Stomach (tissue), 8 donors: ENCODE measurements at regions not wholly inside any gene's neighbourhood (a gene's known extent, or its start where the extent isn't known, plus 50 kb on each side); places are given as distances from the start of the nearest gene placed in this dataset.
"Not testable (repeated sequence)": the region's sequence is repeated elsewhere in the genome, so short reads cannot be mapped to it uniquely, and the experiment has no call there.

Experiments used
- DNase-seq, 2 donors: peaks; one replicate each; pipeline versions ENCODE4 v3.0.0 to v3.0.0-alpha.2; 2013 to 2019
- H3K27ac ChIP-seq, 5 donors: fragments of 200-600 bp in 4 of 5; sonication (generic) in 4 of 5; one replicate each; pipeline ENCODE4 v1.5.1; 2013 to 2019; ENCODE audit warnings: mild to moderate bottlenecking in 1 of 5, moderate library complexity in 1 of 5
- H3K27me3 ChIP-seq, 3 donors: fragments of 200-600 bp; sonication (generic); one replicate each; pipeline ENCODE4 v1.5.1; 2017 to 2019; ENCODE audit warnings: mixed run types in 1 of 3
- H3K36me3 ChIP-seq, 4 donors: fragments of 200-600 bp; sonication (generic); 1 replicate in 3 of 4; 2 replicates in 1 of 4; pipeline ENCODE4 v1.5.1; 2016 to 2019
- H3K4me1 ChIP-seq, 4 donors: fragments of 200-600 bp; sonication (generic); one replicate each; pipeline ENCODE4 v1.5.1; 2016 to 2019
- H3K4me3 ChIP-seq, 4 donors: fragments of 200-600 bp; sonication (generic) in 3 of 4; one replicate each; pipeline ENCODE4 v1.5.1; 2016 to 2019; ENCODE audit warnings: mild to moderate bottlenecking in 1 of 4
- H3K9me3 ChIP-seq, 4 donors: fragments of 200-600 bp; sonication (generic); one replicate each; pipeline ENCODE4 v1.5.1; 2016 to 2019
- CTCF ChIP-seq, 7 experiments: fragments of 450-650 bp in 4 of 7; fragments of 200-600 bp in 3 of 7; sonication (generic) in 3 of 7; IDR thresholded peaks; one replicate each; pipeline ENCODE4 v1.5.1; 2016 to 2019; ENCODE audit warnings: antibody characterized with exemption in 7 of 7, control low read depth in 2 of 7, mild to moderate bottlenecking in 1 of 7
- EP300 ChIP-seq: sonication (generic); formaldehyde crosslinking; IDR thresholded peaks from one replicate; pipeline ENCODE4 v1.6.1; 2017; ENCODE audit warnings: antibody characterized with exemption
- POLR2A ChIP-seq, 4 donors: fragments of 450-650 bp; IDR thresholded peaks; one replicate each; pipeline ENCODE4 v1.6.1; 2016; ENCODE audit warnings: antibody characterized with exemption in 4 of 4, control low read depth in 2 of 4, mild to moderate bottlenecking in 1 of 4, moderate library complexity in 1 of 4
- POLR2AphosphoS5 ChIP-seq, 3 donors: sonication (generic); formaldehyde crosslinking; IDR thresholded peaks; one replicate each; pipeline ENCODE4 v1.6.1; 2016; ENCODE audit warnings: antibody characterized with exemption in 3 of 3
- WGBS, 5 donors: extraction: QIAGEN DNeasy Blood & Tissue Kit in 3 of 5; methylation state at CpG; one replicate each; pipeline versions ENCODE4 v1.1.5 to v1.1.7; 2013 to 2018; 5-methylcytosine and 5-hydroxymethylcytosine counted together
- intact Hi-C: fragments of 100-400 bp; cut with DNase I; formaldehyde crosslinking; loops from one replicate; pipeline ENCODE4 v1.15.1; 2023; ENCODE audit warnings: low total_unique reads
- donor health status: healthy with polysubstance abuse.
- donor health status: Bipolar disorder and iron deficiency.
- donor health status: healthy.

GRCh38 chr3:90182291-90182976 lies 1075.0 kb downstream of the EPHA3 start:
- H3K4me1 ChIP-seq, intact Hi-C loops, H3K27me3 ChIP-seq, H3K36me3 ChIP-seq, H3K9me3 ChIP-seq, H3K27ac ChIP-seq: not testable (repeated sequence)
- peak in 4 of 7 experiments; percentile 12 to 43 (median 24) for TF ChIP-seq CTCF (IDR thresholded peaks at IDR 0.05)
- WGBS, 5 donors, result 25 to 28% (median 27%) methylated on average over 19 of the region's 19 CpGs
- H3K4me3 ChIP-seq, result peak overlapping the region in 3 of 4 donors; percentile 16 to 31 (median 23)
- peak; percentile 34 to 48 for DNase-seq

- 93 to 98% (median 97%) methylated on average over 4 of the region's 4 CpGs for WGBS, 5 donors
- no peak for DNase-seq
- H3K4me3 ChIP-seq, result no peak overlapping the region
- H3K9me3 ChIP-seq, result no peaks in the 10 kb centered on the region
- peaks cover 0 to 3% (median 0%) of the 10 kb centered on the region in 4 donors for H3K4me1 ChIP-seq
- no peaks in the 10 kb centered on the region for H3K27me3 ChIP-seq
- no peak overlapping the region for H3K27ac ChIP-seq
- no peak for TF ChIP-seq POLR2AphosphoS5 (IDR thresholded peaks at IDR 0.05)
- no peak for TF ChIP-seq CTCF (IDR thresholded peaks at IDR 0.05)
- TF ChIP-seq EP300, result no peak
- no peak for TF ChIP-seq POLR2A (IDR thresholded peaks at IDR 0.05)
- intact Hi-C loops, result no loop called here
- no peaks in the 10 kb centered on the region for H3K36me3 ChIP-seq
These were observed 1077.4 kb downstream of the EPHA3 start for GRCh38 chr3:90184861-90185260.

DNA sequence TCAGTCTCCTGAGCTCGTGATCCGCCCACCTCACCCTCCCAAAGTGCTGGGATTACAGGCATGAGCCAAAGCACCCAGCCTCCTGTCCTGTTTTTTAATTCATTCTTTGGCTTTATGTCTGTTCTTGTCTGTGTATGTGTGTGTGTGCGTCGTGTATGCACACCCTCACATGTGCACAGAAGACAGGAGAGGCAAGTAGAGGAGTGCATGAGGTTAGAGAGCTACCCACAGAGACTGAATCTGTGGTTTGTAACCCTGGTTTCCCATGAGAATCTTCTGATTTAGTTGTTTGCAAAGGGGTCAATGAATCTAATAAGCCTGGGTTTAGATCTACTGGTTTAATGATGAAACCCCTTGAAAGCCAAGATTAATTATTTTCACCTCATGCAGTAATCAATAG lies 1090.0 kb downstream of the EPHA3 start:
- H3K36me3 ChIP-seq, H3K27ac ChIP-seq, DNase-seq, intact Hi-C loops, H3K27me3 ChIP-seq, H3K9me3 ChIP-seq, H3K4me1 ChIP-seq, H3K4me3 ChIP-seq: not testable (repeated sequence)
- WGBS, 5 donors, result 85 to 94% (median 88%) methylated on average over 4 of the region's 4 CpGs

DNA sequence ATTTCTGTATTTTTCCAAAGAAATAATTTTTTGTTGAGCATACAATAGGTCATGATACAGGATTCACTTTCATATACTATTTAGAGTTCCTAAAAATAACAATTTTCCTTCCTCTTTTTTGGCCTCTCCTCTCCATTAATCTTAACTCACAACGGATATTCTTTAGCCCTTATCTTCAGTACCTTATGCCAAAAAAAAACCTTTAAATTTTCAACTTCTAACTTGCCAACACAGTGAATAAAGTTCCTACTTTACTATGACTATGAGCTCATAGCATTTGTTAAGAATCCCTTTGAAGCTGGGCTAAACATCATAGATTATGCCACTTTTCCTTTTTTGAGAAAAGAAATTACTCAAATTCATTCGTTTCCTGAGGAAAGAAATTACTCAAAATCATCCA lies 1095.5 kb downstream of the EPHA3 start:
- H3K4me3 ChIP-seq, H3K27ac ChIP-seq, H3K27me3 ChIP-seq, H3K4me1 ChIP-seq, intact Hi-C loops, DNase-seq, H3K36me3 ChIP-seq, H3K9me3 ChIP-seq: not testable (repeated sequence)
- 42 to 59% (median 48%) methylated on average over 2 of the region's 2 CpGs for WGBS, 5 donors

- DNase-seq, H3K4me3 ChIP-seq: not testable (repeated sequence)
- 45 to 57% (median 51%) methylated on average over 2 of the region's 2 CpGs for WGBS, 5 donors
These were observed 1099.1 kb downstream of the EPHA3 start for GRCh38 chr3:90206482-90206881.

DNA sequence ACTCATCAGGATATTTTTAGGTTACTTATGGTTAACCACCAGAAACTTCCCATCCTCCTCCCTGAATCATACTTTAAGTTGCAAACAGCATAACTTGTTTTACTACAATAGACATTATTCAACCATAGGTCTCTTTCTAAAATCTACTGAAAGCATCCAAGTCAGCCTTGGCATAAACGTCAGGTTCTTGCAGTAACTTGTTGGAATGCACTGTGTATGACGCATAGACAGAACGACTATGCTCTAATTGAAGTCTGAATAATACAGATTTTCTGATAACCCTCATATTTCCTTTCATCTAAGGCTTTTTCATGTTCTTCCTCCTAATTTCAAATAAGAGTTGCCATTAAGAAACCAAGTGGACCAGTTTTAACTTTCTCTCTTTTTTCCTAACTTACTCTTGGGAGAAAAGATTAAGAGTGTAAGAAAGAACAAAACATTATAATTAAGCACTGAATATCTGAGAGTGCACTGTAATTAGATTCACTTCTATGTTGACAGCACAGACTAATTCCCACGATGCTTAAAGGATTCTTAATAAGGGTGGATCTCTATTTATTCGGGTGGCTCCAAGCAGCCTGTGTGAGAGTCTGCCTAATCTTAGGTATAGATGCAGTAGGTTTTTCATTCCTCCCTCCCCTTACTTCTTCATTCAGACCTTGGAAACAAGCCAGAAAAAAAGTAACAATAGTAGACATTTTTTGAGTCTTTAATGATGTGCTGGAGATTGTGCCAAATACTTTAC lies 1100.1 kb downstream of the EPHA3 start:
- WGBS, 5 donors, result 76 to 84% (median 80%) methylated on average over 5 of the region's 5 CpGs
- H3K27ac ChIP-seq, H3K27me3 ChIP-seq: not testable (repeated sequence)

More at GRCh38 chr3:90206482-90206881, 1099.1 kb downstream of the EPHA3 start:
- H3K9me3 ChIP-seq, H3K27me3 ChIP-seq, H3K36me3 ChIP-seq, intact Hi-C loops, H3K27ac ChIP-seq, H3K4me1 ChIP-seq: not testable (repeated sequence)

More for the DNA sequence above, 1100.1 kb downstream of the EPHA3 start:
- H3K9me3 ChIP-seq, DNase-seq, intact Hi-C loops, H3K36me3 ChIP-seq, H3K4me3 ChIP-seq, H3K4me1 ChIP-seq: not testable (repeated sequence)
